ENCODE measurements at regions not wholly inside any gene's neighbourhood (a gene's known extent, or its start where the extent isn't known, plus 50 kb on each side); places are given as distances from the start of the nearest gene placed in this dataset.

DNA sequence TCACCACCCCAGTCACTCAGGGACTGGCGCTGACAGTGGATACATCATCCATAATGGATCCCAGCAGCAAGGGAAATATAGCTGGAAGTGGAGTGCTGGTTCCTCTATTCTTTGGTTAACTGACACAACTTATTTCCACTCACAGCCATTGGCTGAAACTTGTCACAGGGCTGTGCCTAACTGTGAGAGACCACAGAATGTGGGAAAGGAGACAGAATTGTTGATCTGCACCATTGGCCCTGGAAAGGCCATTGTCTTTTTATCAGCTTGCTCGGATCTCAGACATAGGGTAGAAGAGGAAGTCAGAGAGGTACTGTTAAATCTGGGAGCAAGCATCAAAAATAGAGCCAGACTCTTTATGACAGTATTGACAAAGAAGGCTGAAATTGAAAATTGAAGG, 451.3 kb downstream of the AJAP1 start:
- no peak for DNase-seq (ENCODE audit: low read depth in 1 of 2, low spot score in 1 of 2)

GRCh38 chr1:5099558-5099957, 445.1 kb downstream of the AJAP1 start:
- DNase-seq (ENCODE audit: low read depth in 1 of 2, low spot score in 1 of 2): no peak

DNA sequence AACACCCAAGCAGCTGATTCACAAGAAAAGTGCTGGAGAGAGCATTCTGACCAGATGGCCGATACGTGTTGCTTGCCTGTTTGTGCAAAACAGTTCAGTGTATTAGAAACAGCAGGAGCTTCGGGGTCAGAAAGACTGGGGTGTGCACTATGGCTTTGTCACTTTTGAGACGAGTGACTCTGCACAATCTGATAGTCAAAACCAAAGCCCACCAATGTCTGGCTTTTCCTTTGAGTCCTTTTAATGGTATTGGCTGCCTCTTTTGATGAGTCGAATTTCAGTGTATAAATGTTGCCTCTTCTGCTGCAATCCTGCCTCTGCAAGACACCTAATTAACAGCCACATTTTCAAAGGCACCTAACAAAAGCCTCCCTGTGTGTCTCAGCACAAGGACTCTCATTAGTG, 444.6 kb downstream of the AJAP1 start:
- no peak for DNase-seq (ENCODE audit: low read depth in 1 of 2, low spot score in 1 of 2)

- no peak for DNase-seq (ENCODE audit: low read depth in 1 of 2, low spot score in 1 of 2)
Observed at GRCh38 chr1:5093042-5093441, 438.6 kb downstream of the AJAP1 start.

- DNase-seq (ENCODE audit: low read depth in 1 of 2, low spot score in 1 of 2): no peak
Observed at GRCh38 chr1:5084676-5085075, 430.3 kb downstream of the AJAP1 start.

DNA sequence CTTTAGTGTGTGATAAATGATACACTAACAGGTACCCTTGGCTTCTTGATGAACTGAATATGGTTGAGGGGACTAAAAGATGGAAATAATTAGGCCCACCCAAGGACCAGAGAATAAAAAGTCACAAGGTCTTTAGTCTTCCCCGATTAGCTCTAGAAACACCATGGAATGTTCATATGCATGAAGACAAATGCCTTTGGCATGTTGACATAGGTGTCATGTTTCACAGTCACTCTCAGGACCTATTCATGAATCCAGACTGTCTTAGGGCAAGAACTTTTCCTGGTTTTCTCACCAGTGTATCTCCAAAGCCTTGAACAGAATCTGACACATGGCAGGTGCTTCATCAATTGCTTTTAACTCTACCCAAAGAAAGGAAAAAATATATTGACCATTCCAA, 412.8 kb downstream of the AJAP1 start:
- no peak for DNase-seq (ENCODE audit: low read depth in 1 of 2, low spot score in 1 of 2)

GRCh38 chr1:5053744-5054143, 399.3 kb downstream of the AJAP1 start:
- no peak for DNase-seq (ENCODE audit: low read depth in 1 of 2, low spot score in 1 of 2)

- DNase-seq (ENCODE audit: low read depth in 1 of 2, low spot score in 1 of 2): no peak
Observed at GRCh38 chr1:5029136-5029535, 374.7 kb downstream of the AJAP1 start.

- DNase-seq (ENCODE audit: low read depth in 1 of 2, low spot score in 1 of 2): no peak
Observed at GRCh38 chr1:5012249-5012648, 357.8 kb downstream of the AJAP1 start.

DNA sequence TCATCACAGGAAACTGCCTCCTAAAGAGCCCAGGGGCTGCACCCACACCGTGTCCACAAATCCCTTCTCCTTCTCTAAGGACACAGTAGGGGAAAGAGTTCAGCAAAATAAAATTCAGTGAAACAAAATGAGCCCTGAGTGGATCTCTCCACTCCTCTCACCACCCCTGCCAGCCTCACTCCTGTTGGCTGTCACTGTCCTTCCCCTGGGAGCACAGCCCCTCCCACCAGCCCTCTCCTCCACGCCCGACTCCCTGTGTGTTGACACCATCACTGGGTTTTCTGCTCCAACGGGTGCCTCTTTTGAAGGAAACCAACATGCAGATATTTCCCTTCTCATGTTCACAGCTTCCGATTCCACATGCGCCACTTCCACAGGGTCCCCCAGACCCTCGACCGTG, 356.2 kb downstream of the AJAP1 start:
- DNase-seq (ENCODE audit: low read depth in 1 of 2, low spot score in 1 of 2): no peak

GRCh38 chr1:5010236-5010635, 355.8 kb downstream of the AJAP1 start:
- DNase-seq (ENCODE audit: low read depth in 1 of 2, low spot score in 1 of 2): no peak

DNA sequence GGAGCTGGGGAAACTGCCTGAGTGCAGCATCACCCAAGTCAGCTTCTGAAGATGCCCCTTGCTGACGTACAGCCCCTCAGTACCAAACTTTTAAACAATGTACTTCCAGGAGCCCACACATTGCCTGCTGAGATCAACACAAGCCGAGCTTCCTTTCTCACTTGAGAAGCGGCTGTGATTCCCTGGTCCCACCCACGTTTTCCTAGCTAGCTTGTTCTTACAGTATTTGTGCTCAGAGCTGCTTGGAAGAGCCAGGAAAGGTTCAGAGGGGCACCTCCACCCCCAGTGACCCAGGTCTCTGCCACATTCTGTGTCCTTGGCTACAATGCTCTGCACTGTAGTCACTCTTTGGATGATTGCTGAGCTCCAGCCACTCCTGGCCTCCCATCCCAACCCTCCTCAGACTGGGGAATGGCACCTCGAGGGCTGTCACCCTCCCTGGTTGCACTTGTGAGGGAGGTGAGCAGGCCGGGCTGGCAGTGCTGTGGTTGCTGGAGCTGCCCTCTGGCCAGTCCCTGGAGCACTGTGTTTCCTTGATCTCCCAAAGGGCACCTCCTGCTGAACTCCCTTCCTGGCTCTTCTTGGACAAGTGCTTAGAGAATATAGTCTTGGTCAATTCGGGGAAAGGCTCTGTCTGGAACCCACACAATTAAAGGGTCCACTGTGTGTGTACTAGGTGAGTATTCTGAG, 355.1 kb downstream of the AJAP1 start:
- DNase-seq (ENCODE audit: low read depth in 1 of 2, low spot score in 1 of 2): no peak

DNA sequence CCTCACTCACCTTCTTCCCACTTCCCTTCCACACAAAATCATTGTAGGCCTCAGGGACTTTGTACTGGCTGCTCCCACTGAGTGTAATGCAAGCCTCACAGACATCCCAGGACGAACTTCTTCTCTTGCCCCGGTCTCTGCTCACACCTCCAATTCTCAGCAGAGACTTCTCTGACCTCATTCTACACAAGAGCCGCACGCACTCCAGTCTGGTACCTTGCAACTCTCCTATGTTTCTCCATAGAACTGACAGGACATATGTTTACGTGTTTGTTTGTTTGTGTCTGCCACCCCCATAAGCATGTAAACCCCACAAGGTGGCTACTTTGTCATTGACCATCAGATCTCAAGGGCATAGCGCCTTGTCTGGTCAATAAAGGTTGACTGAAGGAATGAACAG, 350.8 kb downstream of the AJAP1 start:
- DNase-seq (ENCODE audit: low read depth in 1 of 2, low spot score in 1 of 2): no peak

GRCh38 chr1:5002676-5003075, 348.3 kb downstream of the AJAP1 start:
- no peak for DNase-seq (ENCODE audit: low read depth in 1 of 2, low spot score in 1 of 2)

DNA sequence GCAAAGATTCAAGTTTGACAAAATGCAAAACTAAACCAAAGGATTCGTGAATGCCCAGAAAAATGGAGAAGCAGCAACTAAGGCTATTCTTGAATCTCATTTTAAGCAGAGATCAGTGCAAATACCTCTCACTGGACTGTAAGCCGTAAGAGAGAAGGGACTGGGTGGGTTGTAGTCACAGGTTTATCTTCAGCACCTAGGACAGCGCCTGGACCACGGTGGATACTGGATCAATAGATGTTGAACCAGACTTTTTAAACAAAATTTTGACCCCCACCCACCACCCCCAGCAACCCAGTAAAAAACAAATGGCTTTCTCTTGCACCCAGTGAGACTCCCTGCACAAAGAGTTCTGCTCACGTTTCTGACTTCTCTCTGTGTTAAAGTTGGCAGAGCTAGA, 347.1 kb downstream of the AJAP1 start:
- DNase-seq (ENCODE audit: low read depth in 1 of 2, low spot score in 1 of 2): no peak

DNA sequence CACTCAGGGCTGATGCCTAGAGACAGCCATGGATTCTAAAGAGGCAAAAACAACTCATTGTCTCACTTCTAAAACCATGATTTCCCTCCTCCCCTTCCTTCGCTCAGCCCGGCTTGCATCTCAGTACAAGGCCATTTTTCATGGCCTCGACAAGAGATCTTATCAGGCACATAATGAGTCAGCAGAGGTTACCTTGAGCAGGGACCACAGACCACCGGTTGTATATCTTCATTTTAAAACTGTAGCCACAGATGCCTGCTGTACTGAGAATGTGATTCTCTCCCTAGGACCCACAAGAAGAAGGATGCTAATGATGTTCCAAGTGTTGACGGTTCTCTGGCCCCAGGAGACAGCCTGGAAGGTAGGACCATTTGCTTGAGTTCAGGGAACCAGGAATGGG, 331.9 kb downstream of the AJAP1 start:
- no peak for DNase-seq (ENCODE audit: low read depth in 1 of 2, low spot score in 1 of 2)

DNA sequence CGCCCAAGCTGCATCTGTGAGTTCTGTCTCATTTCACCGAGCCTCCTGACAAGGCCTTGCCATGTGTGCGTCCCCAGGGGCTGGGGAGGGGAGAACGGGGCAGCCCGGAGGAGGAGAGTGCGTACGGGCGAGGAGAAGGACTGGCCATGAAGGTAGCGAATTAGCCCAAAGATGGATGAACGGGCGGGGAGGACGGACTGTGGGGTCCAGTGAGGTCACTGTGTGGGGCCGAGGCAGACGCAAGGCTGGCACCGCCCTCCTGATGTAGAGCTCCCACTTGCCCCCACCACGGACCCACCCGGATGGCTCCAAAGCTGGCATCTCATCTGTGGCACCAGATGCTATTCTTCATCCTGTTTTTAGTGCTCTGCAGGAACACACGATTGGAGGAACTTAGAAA, 330.4 kb downstream of the AJAP1 start:
- DNase-seq (ENCODE audit: low read depth in 1 of 2, low spot score in 1 of 2): no peak

GRCh38 chr1:4980211-4980610, 325.8 kb downstream of the AJAP1 start:
- DNase-seq (ENCODE audit: low read depth in 1 of 2, low spot score in 1 of 2): no peak

DNA sequence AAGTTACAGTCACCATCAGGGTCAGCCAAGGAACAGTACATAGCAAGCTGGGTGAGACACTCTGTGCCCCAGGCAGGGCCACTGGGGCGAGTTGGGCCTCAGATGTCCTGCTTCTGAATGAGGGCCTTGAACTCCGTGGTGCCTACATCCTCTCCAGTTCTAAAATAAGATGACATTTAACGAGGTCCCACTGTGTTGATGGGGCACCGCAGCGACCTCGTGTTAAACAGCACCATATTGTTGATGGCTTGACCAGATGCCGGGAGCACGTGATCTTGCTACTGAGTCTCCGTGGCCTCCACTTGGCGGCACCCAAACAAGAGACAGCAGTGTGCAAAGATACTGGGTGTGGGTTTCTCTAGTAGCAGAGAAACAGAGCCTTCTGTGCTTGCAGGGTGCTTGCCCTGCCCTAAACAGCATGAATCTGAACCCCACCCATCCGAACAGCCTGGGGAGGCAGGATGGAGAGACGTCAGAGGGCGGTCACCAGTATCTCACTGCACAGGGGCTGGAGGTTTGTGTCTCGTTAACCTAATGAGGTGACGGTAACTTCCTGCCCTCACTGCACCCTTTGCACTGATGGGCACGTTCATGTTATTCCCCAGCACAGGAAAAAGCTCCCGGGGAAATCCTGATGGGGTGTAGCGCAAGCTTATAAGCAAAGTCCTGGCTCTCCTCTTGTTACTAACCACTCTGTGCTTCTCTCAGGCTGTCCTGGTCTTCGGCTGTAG, 324.4 kb downstream of the AJAP1 start:
- DNase-seq (ENCODE audit: low read depth in 1 of 2, low spot score in 1 of 2): no peak

DNA sequence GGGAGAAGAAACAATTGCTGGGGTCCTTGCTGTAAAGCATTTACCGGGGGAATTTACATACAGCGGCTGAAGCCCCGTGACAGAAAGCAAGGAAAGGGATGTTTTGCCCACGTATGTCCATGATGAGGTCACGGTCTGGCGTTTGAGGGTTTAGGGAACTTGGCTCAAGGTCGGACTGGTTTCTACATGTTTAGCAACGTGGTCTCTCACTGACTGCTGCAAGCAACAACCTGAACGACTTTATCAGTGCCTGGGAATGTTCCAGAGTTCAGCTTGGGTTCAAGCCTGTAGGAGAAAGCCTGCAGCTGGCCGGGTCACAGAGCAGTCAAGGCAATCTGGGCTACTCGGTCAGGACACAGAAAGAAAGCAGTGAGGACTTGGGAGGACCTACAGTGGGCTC, 323.3 kb downstream of the AJAP1 start:
- no peak for DNase-seq (ENCODE audit: low read depth in 1 of 2, low spot score in 1 of 2)

GRCh38 chr1:4976859-4977440, 322.5 kb downstream of the AJAP1 start:
- no peak for DNase-seq (ENCODE audit: low read depth in 1 of 2, low spot score in 1 of 2)

GRCh38 chr1:4975856-4976255, 321.4 kb downstream of the AJAP1 start:
- no peak for DNase-seq (ENCODE audit: low read depth in 1 of 2, low spot score in 1 of 2)
